ENCODE measurements at regions not wholly inside any gene's neighbourhood (a gene's known extent, or its start where the extent isn't known, plus 50 kb on each side); places are given as distances from the start of the nearest gene placed in this dataset.

- TF ChIP-seq CTCF (IDR thresholded peaks at IDR 0.05; ENCODE audit: insufficient read depth, low read depth, low read length), result no peak
- no peak for TF ChIP-seq EZH2 (IDR thresholded peaks at IDR 0.05; ENCODE audit: insufficient read depth, low read length)
These were observed 97.1 kb upstream of the COG2 start for GRCh38 chr1:230545181-230545580.
